HEK293T (cell line): ENCODE measurements at regions not wholly inside any gene's neighbourhood (a gene's known extent, or its start where the extent isn't known, plus 50 kb on each side); places are given as distances from the start of the nearest gene placed in this dataset.

Experiments
- CTCF ChIA-PET: fragments of 350-600 bp; formaldehyde crosslinking; extraction: SDS; loops from one replicate; lab custom pipeline; 2021; ENCODE audit warnings: antibody characterized with exemption, inconsistent platforms; lab: Yijun Ruan, JAX
- POLR2A ChIA-PET: fragments of 350-600 bp; formaldehyde crosslinking; extraction: SDS; loops from one replicate; lab custom pipeline; 2020; ENCODE audit warnings: antibody characterized with exemption, inconsistent platforms; lab: Yijun Ruan, JAX
- DNase-seq: peaks from one replicate; pipeline ENCODE4 v3.0.0; 2012; ENCODE audit warnings: mixed read lengths; ENCODE audit errors: extremely low spot score
- ARNT ChIP-seq: fragments of 450-650 bp; IDR thresholded peaks from 2 replicates; pipeline ENCODE4 v1.6.1; 2017; ENCODE audit warnings: mild to moderate bottlenecking
- BHLHE40 ChIP-seq: fragments of 450-650 bp; IDR thresholded peaks from 2 replicates; pipeline ENCODE4 v1.6.1; 2016; ENCODE audit warnings: mild to moderate bottlenecking, moderate library complexity, borderline replicate concordance
- ELF4 ChIP-seq: fragments of 450-650 bp; IDR thresholded peaks from 2 replicates; pipeline ENCODE4 v1.6.1; 2017; ENCODE audit warnings: antibody characterized with exemption
- FOXA1 ChIP-seq: fragments of 450-650 bp; IDR thresholded peaks from 2 replicates; pipeline ENCODE4 v1.6.1; 2016; ENCODE audit warnings: mild to moderate bottlenecking
- FOXM1 ChIP-seq: fragments of 450-650 bp; IDR thresholded peaks from 2 replicates; pipeline ENCODE4 v1.6.1; 2017; ENCODE audit warnings: mild to moderate bottlenecking, borderline replicate concordance
- HDGF ChIP-seq: fragments of 450-650 bp; IDR thresholded peaks from 2 replicates; pipeline ENCODE4 v1.6.1; 2017; ENCODE audit warnings: antibody characterized with exemption, borderline replicate concordance
- L3MBTL2 ChIP-seq: fragments of 450-650 bp; conservative IDR thresholded peaks from 2 replicates; pipeline ENCODE4 v1.6.1; 2016; ENCODE audit warnings: mild to moderate bottlenecking
- LEF1 ChIP-seq: fragments of 450-650 bp; IDR thresholded peaks from 2 replicates; pipeline ENCODE4 v1.6.1; 2017; ENCODE audit warnings: mild to moderate bottlenecking, borderline replicate concordance
- NFRKB ChIP-seq: fragments of 450-650 bp; IDR thresholded peaks from 2 replicates; pipeline ENCODE4 v1.6.1; 2016; ENCODE audit warnings: mild to moderate bottlenecking, moderate library complexity
- PKNOX1 ChIP-seq: fragments of 450-650 bp; IDR thresholded peaks from 2 replicates; pipeline ENCODE4 v1.6.1; 2016
- SP1 ChIP-seq: fragments of 450-650 bp; IDR thresholded peaks from 2 replicates; pipeline ENCODE4 v1.6.1; 2017
- TARDBP ChIP-seq: fragments of 450-650 bp; IDR thresholded peaks from 2 replicates; pipeline ENCODE4 v1.6.1; 2016
- ZNF384 ChIP-seq: fragments of 450-650 bp; IDR thresholded peaks from 2 replicates; pipeline ENCODE4 v1.6.1; 2016

- CTCF ChIA-PET: no interaction called here
- POLR2A ChIA-PET: interaction anchor here (1.4 kb wide), 1 partner anchor 43 kb away, joined by 4 read pairs; no protein-coding TSS in a partner anchor
- TF ChIP-seq ARNT (no peak), SP1 (no peak), ELF4 (no peak)
- DNase-seq: no peak
These were observed 138.9 kb downstream of the SEC14L1 start for GRCh38 chr17:77279448-77280303.

- TF ChIP-seq FOXM1: peak; percentile 74; the same call in 1 of the 2 replicates
- no peak for TF ChIP-seq ELF4
- DNase-seq: no peak
- ChIA-PET CTCF (no interaction called here), POLR2A (interaction anchor here (1.4 kb wide), 1 partner anchor 42 kb away, joined by 4 read pairs; no protein-coding TSS in a partner anchor)
These were observed 139.7 kb downstream of the SEC14L1 start for GRCh38 chr17:77280304-77281121.

GRCh38 chr17:77281122-77281903 lies 140.5 kb downstream of the SEC14L1 start:
- DNase-seq: peak; percentile 90
- POLR2A ChIA-PET: interaction anchor here (1.4 kb wide), 1 partner anchor 41 kb away, joined by 4 read pairs; no protein-coding TSS in a partner anchor
- TF ChIP-seq SP1 (peak; percentile 85), NFRKB (no peak), FOXM1 (no peak; the same call in 1 of the 2 replicates), L3MBTL2 (peak; percentile 42)
- CTCF ChIA-PET: interaction anchor here (0.6 kb wide), 1 partner anchor 16 kb away, joined by 3 read pairs; no protein-coding TSS in a partner anchor

GRCh38 chr17:77281904-77282367 lies 141.2 kb downstream of the SEC14L1 start:
- DNase-seq: no peak
- POLR2A ChIA-PET: no interaction called here

GRCh38 chr17:77282524-77283515 lies 142.1 kb downstream of the SEC14L1 start:
- DNase-seq: no peak
- CTCF ChIA-PET: no interaction called here
- POLR2A ChIA-PET: no interaction called here
- TF ChIP-seq LEF1: no peak
- TF ChIP-seq BHLHE40: no peak
- no peak for TF ChIP-seq ZNF384
- no peak for TF ChIP-seq HDGF
- TF ChIP-seq NFRKB: no peak
- TF ChIP-seq PKNOX1: no peak
- no peak for TF ChIP-seq TARDBP
- TF ChIP-seq SP1: no peak
- no peak for TF ChIP-seq FOXM1
- TF ChIP-seq L3MBTL2: no peak
- no peak for TF ChIP-seq ELF4

More at GRCh38 chr17:77281904-77282367, 141.2 kb downstream of the SEC14L1 start:
- CTCF ChIA-PET: interaction anchor here (0.6 kb wide), 1 partner anchor 15 kb away, joined by 3 read pairs; no protein-coding TSS in a partner anchor
- TF ChIP-seq HDGF (no peak), ZNF384 (no peak), L3MBTL2 (no peak), FOXM1 (no peak)

GRCh38 chr17:77284023-77284617 lies 143.4 kb downstream of the SEC14L1 start:
- CTCF ChIA-PET: no interaction called here
- TF ChIP-seq FOXA1: no peak

More at GRCh38 chr17:77284023-77284617, 143.4 kb downstream of the SEC14L1 start:
- no peak for DNase-seq
- POLR2A ChIA-PET: no interaction called here
